GM12864 (cell line): ENCODE measurements at regions not wholly inside any gene's neighbourhood (a gene's known extent, or its start where the extent isn't known, plus 50 kb on each side); places are given as distances from the start of the nearest gene placed in this dataset.
"Not testable (repeated sequence)": the region's sequence is repeated elsewhere in the genome, so short reads cannot be mapped to it uniquely, and the experiment has no call there.

Source experiments
- DNase-seq: peaks from one replicate; pipeline ENCODE4 v3.0.0-alpha.2; 2011; ENCODE audit warnings: low read depth
- H3K4me3 ChIP-seq: 2 replicates; pipeline ENCODE4 v1.5.1; 2011; ENCODE audit warnings: mild to moderate bottlenecking, low read depth, low read length, control low read depth
- CTCF ChIP-seq: IDR thresholded peaks from 2 replicates; pipeline ENCODE4 v1.5.1; 2011; ENCODE audit warnings: low read depth, mild to moderate bottlenecking, moderate library complexity, low read length, control low read depth, inconsistent platforms; ENCODE audit errors: missing control alignments

GRCh38 chr6:30816791-30817739 lies 67.3 kb upstream of the DDR1 start:
- no peak overlapping the region for H3K4me3 ChIP-seq
- DNase-seq = no peak
- no peak for TF ChIP-seq CTCF

DNA sequence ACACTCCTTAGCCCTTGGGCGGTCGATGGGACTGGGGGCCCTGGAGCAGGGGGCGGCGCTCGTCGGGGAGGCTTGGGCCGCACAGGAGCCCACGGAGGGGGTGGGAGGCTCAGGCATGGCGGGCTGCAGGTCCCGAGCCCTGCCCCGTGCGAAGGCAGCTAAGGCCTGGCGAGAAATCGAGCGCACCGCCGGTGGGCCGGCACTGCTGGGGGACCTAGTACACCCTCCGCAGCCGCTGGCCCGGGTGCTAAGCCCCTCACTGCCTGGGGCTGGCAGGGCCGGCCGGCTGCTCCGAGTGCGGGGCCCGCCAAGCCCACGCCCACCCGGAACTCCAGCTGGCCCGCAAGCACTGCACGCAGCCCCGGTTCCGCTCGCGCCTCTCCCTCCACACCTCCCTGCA lies 68.0 kb upstream of the DDR1 start:
- not testable (repeated sequence) for DNase-seq, H3K4me3 ChIP-seq

- DNase-seq, H3K4me3 ChIP-seq: not testable (repeated sequence)
Measured at GRCh38 chr6:30815041-30815742, 69.1 kb upstream of the DDR1 start.

- no peak for TF ChIP-seq CTCF
- no peak overlapping the region for H3K4me3 ChIP-seq
- no peak for DNase-seq
Measured at GRCh38 chr6:30814146-30815040, 69.9 kb upstream of the DDR1 start.

DNA sequence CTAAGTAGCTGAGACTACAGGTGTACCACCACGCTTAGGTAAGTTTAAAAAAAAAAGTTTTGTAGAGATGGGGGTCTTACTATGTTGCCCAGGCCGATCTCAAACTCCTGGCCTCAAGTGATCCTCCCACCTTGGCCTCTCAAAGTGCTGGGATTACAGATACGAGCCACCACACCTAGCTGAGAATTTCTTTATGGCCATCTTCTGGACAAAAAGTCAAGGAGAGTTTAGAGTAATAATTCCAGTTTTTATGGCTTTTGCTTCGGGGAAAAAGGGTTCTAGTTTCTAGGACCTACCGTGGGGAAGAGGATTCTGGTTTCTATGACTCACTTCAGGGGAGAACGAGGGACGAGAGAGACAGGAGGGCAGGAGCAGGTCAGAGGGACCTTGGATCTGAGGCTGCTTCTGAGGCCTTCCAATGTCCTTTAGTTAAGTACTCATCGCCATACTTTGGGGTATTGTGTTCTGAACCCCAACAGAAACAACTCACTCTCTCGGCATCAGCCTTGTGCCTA lies 69.3 kb upstream of the IER3 start:
- H3K4me3 ChIP-seq = no peak overlapping the region
- no peak for TF ChIP-seq CTCF
- DNase-seq = no peak

DNA sequence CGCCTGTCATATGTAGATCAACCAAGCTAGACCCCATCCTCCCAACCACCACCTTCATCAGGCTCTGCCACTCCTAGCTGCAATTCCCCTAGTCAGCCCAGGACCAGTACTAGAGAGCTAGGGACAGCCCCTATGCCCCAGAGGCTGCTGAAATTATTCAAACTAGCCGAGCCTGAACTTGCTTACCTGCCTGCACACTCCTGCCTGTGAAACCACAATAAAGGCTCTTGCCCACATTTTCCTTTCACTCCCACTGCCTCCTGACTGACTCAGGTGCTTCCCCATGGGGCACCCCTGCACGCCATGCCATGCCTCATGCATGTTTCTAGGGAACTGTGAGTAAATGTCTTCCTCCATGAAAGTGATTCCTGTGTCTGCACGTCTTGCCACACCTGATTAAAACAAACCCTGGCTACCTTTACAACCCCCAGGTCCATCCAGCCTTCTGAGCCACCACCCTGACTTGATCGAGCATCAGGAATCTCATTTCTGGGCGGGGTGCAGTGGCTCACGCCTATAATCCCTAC lies 66.5 kb upstream of the IER3 start:
- no peak overlapping the region for H3K4me3 ChIP-seq
- TF ChIP-seq CTCF = no peak
- peak; percentile 48 for DNase-seq

- not testable (repeated sequence) for DNase-seq
Measured at GRCh38 chr6:30807566-30807965, 63.2 kb upstream of the IER3 start.

DNA sequence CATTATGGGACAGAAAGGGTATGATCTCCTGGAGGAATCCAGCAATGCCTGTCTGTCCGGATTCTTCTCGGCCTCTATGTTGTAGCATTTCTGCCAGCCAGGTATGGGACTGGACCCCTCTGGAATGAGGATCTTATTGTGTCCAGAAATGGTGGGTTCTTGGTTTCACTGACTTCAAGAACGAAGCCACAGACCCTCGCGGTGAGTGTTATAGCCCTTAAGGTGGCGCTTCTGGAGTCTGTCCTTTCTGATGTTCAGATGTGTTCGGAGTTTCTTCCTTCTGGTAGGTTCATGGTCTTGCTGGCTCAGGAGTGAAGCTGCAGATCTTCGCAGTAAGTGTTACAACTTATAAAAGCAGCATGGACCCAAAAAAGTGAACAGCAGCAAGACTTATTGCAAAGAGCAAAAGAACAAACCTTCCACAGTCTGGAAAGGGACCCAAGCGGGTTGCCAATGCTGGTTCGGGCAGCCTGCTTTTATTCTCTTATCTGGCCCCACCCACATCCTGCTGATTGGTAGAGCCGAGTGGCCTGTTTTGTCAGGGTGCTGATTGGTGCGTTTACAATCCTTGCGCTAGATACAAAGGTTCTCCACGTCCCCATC lies 62.3 kb upstream of the IER3 start:
- DNase-seq = no peak
- TF ChIP-seq CTCF = no peak
- no peak overlapping the region for H3K4me3 ChIP-seq

More at GRCh38 chr6:30807566-30807965, 63.2 kb upstream of the IER3 start:
- not testable (repeated sequence) for H3K4me3 ChIP-seq
